Activated CD4-positive, alpha-beta T cell treated with anti-CD3 and anti-CD28 coated beads for 48 hours (primary cell): ENCODE measurements at regions not wholly inside any gene's neighbourhood (a gene's known extent, or its start where the extent isn't known, plus 50 kb on each side); places are given as distances from the start of the nearest gene placed in this dataset.

Experiments used
- DNase-seq: peaks from one replicate; pipeline ENCODE4 v3.0.0-alpha.2; 2020

GRCh38 chr10:125396676-125397075, 236.3 kb upstream of the CTBP2 start:
- no peak for DNase-seq

- no peak for DNase-seq
Observed at GRCh38 chr10:125392609-125393008, 232.2 kb upstream of the CTBP2 start.

- no peak for DNase-seq
Observed at GRCh38 chr10:125392154-125392553, 231.8 kb upstream of the CTBP2 start.

GRCh38 chr10:125389648-125390047, 229.3 kb upstream of the CTBP2 start:
- no peak for DNase-seq

GRCh38 chr10:125379592-125379991, 219.2 kb upstream of the CTBP2 start:
- no peak for DNase-seq

GRCh38 chr10:125377368-125377767, 217.0 kb upstream of the CTBP2 start:
- no peak for DNase-seq

GRCh38 chr10:125375210-125375609, 214.8 kb upstream of the CTBP2 start:
- DNase-seq, result no peak

GRCh38 chr10:125373546-125373945, 213.2 kb upstream of the CTBP2 start:
- no peak for DNase-seq

GRCh38 chr10:125370578-125370977, 210.2 kb upstream of the CTBP2 start:
- DNase-seq, result no peak

- DNase-seq, result no peak
Observed at GRCh38 chr10:125369382-125370326, 209.3 kb upstream of the CTBP2 start.

GRCh38 chr10:125368146-125368545, 207.8 kb upstream of the CTBP2 start:
- no peak for DNase-seq

- DNase-seq, result no peak
Observed at GRCh38 chr10:125363791-125364190, 203.4 kb upstream of the CTBP2 start.

- DNase-seq, result no peak
Observed at GRCh38 chr10:125362950-125363349, 202.6 kb upstream of the CTBP2 start.

GRCh38 chr10:125359401-125359800, 199.0 kb upstream of the CTBP2 start:
- DNase-seq, result no peak

GRCh38 chr10:125355657-125356056, 195.3 kb upstream of the CTBP2 start:
- DNase-seq, result no peak

GRCh38 chr10:125350519-125350918, 190.2 kb upstream of the CTBP2 start:
- DNase-seq, result no peak

- DNase-seq, result no peak
Observed at GRCh38 chr10:125348536-125348935, 188.2 kb upstream of the CTBP2 start.

- no peak for DNase-seq
Observed at GRCh38 chr10:125344573-125345171, 184.3 kb upstream of the CTBP2 start.

GRCh38 chr10:125343983-125344382, 183.6 kb upstream of the CTBP2 start:
- DNase-seq, result no peak

GRCh38 chr10:125343118-125343925, 183.0 kb upstream of the CTBP2 start:
- DNase-seq, result peak; percentile 10

- DNase-seq, result no peak
Observed at GRCh38 chr10:125341611-125342010, 181.2 kb upstream of the CTBP2 start.

- DNase-seq, result no peak
Observed at GRCh38 chr10:125340903-125341302, 180.5 kb upstream of the CTBP2 start.

- DNase-seq, result no peak
Observed at GRCh38 chr10:125337510-125337909, 177.1 kb upstream of the CTBP2 start.

GRCh38 chr10:125334545-125334944, 174.2 kb upstream of the CTBP2 start:
- DNase-seq, result no peak
